Tibial nerve (tissue), 4 donors: ENCODE measurements at regions not wholly inside any gene's neighbourhood (a gene's known extent, or its start where the extent isn't known, plus 50 kb on each side); places are given as distances from the start of the nearest gene placed in this dataset.

ENCODE experiments used
- DNase-seq, 2 donors: peaks; one replicate each; pipeline ENCODE4 v3.0.0-alpha.2; 2019; ENCODE audit warnings: low spot score in 2 of 2
- H3K27ac ChIP-seq, 4 donors: fragments of 200-600 bp; sonication (generic) in 3 of 4; one replicate each; pipeline ENCODE4 v1.5.1; 2017 to 2019; ENCODE audit warnings: mild to moderate bottlenecking in 1 of 4
- H3K27me3 ChIP-seq, 2 donors: fragments of 200-600 bp; sonication (generic) in 1 of 2; one replicate each; pipeline versions ENCODE4 v1.5.1 to v1.6.0; 2017 to 2019
- H3K36me3 ChIP-seq, 3 donors: fragments of 200-600 bp; sonication (generic); one replicate each; pipeline ENCODE4 v1.5.1; 2018 to 2019
- H3K4me1 ChIP-seq, 4 donors: fragments of 200-600 bp; sonication (generic) in 3 of 4; one replicate each; pipeline ENCODE4 v1.5.1; 2017 to 2019
- H3K4me3 ChIP-seq, 4 donors: fragments of 200-600 bp; sonication (generic) in 3 of 4; one replicate each; pipeline ENCODE4 v1.5.1; 2017 to 2019; ENCODE audit warnings: mild to moderate bottlenecking in 1 of 4, moderate library complexity in 1 of 4
- H3K9me3 ChIP-seq, 4 donors: fragments of 200-600 bp; sonication (generic) in 3 of 4; one replicate each; pipeline ENCODE4 v1.5.1; 2017 to 2019
- CTCF ChIP-seq, 5 experiments: fragments of 200-600 bp in 3 of 5; fragments of 450-650 bp in 2 of 5; sonication (generic) in 3 of 5; IDR thresholded peaks; one replicate each; pipeline ENCODE4 v1.5.1; 2016 to 2019; ENCODE audit warnings: antibody characterized with exemption in 5 of 5, mild to moderate bottlenecking in 3 of 5, moderate library complexity in 2 of 5
- EP300 ChIP-seq, 2 donors: sonication (generic); formaldehyde crosslinking; IDR thresholded peaks; one replicate each; pipeline ENCODE4 v1.6.1; 2017; ENCODE audit warnings: antibody characterized with exemption in 2 of 2, mild to moderate bottlenecking in 1 of 2
- POLR2A ChIP-seq, 2 donors: fragments of 450-650 bp; IDR thresholded peaks; one replicate each; pipeline ENCODE4 v1.6.1; 2017; ENCODE audit warnings: antibody characterized with exemption in 2 of 2, mild to moderate bottlenecking in 2 of 2, moderate library complexity in 2 of 2
- WGBS, 2 donors: methylation state at CpG; one replicate each; pipeline ENCODE4 v1.1.5; 2018; 5-methylcytosine and 5-hydroxymethylcytosine counted together

GRCh38 chr1:213749558-213749957, 238.2 kb upstream of the PROX1 start:
- no peak for DNase-seq
- no peaks in the 10 kb centered on the region for H3K36me3 ChIP-seq
- H3K27me3 ChIP-seq, result no peaks in the 10 kb centered on the region
- TF ChIP-seq CTCF (IDR thresholded peaks at IDR 0.05), result no peak
- TF ChIP-seq POLR2A (IDR thresholded peaks at IDR 0.05), result no peak
- no peak for TF ChIP-seq EP300 (IDR thresholded peaks at IDR 0.05)
- H3K4me3 ChIP-seq, result no peak overlapping the region
- WGBS, 2 donors, result 77% methylated on average over 8 of the region's 8 CpGs
- H3K9me3 ChIP-seq, result peaks cover 0 to 8% (median 0%) of the 10 kb centered on the region in 4 donors
- H3K4me1 ChIP-seq, result no peaks in the 10 kb centered on the region
- H3K27ac ChIP-seq, result no peak overlapping the region

GRCh38 chr1:213750231-213751063, 237.3 kb upstream of the PROX1 start:
- WGBS, 2 donors, result 51 to 56% methylated on average over 6 of the region's 6 CpGs
- Histone ChIP-seq H3K27me3 (no peaks in the 10 kb centered on the region), H3K4me3 (no peak overlapping the region), H3K4me1 (no peaks in the 10 kb centered on the region), H3K27ac (no peak overlapping the region), H3K9me3 (peaks cover 0 to 8% (median 0%) of the 10 kb centered on the region in 4 donors), H3K36me3 (no peaks in the 10 kb centered on the region)
- TF ChIP-seq CTCF (IDR thresholded peaks at IDR 0.05), result no peak
- TF ChIP-seq POLR2A (IDR thresholded peaks at IDR 0.05), result no peak
- TF ChIP-seq EP300 (IDR thresholded peaks at IDR 0.05), result no peak
- DNase-seq, result no peak

- H3K4me3 ChIP-seq, result no peak overlapping the region
Observed at GRCh38 chr1:213751064-213751397, 236.7 kb upstream of the PROX1 start.

GRCh38 chr1:213759359-213760181, 228.2 kb upstream of the PROX1 start:
- Histone ChIP-seq H3K36me3 (no peaks in the 10 kb centered on the region), H3K27ac (no peak overlapping the region), H3K4me1 (no peaks in the 10 kb centered on the region), H3K4me3 (no peak overlapping the region), H3K27me3 (no peaks in the 10 kb centered on the region), H3K9me3 (no peaks in the 10 kb centered on the region)
- WGBS, 2 donors, result 77 to 80% methylated on average over 6 of the region's 6 CpGs
- TF ChIP-seq CTCF (IDR thresholded peaks at IDR 0.05) (no peak), POLR2A (IDR thresholded peaks at IDR 0.05) (no peak), EP300 (IDR thresholded peaks at IDR 0.05) (no peak)
- no peak for DNase-seq

More at GRCh38 chr1:213751064-213751397, 236.7 kb upstream of the PROX1 start:
- DNase-seq, result no peak
- Histone ChIP-seq H3K27ac (no peak overlapping the region), H3K4me1 (no peaks in the 10 kb centered on the region), H3K36me3 (no peaks in the 10 kb centered on the region), H3K27me3 (no peaks in the 10 kb centered on the region), H3K9me3 (peaks cover 0 to 8% (median 0%) of the 10 kb centered on the region in 4 donors)
- no peak for TF ChIP-seq POLR2A (IDR thresholded peaks at IDR 0.05)
- no peak for TF ChIP-seq CTCF (IDR thresholded peaks at IDR 0.05)
- no peak for TF ChIP-seq EP300 (IDR thresholded peaks at IDR 0.05)
- 63 to 82% methylated on average over 1 of the region's 1 CpG for WGBS, 2 donors
